Neural cell (in vitro differentiated cells): ENCODE measurements at regions not wholly inside any gene's neighbourhood (a gene's known extent, or its start where the extent isn't known, plus 50 kb on each side); places are given as distances from the start of the nearest gene placed in this dataset.

Experiments used
- H2AFZ ChIP-seq: fragments of 200-600, 300-800 bp; sonication (generic), shearing (Covaris generic); 2 replicates; pipeline ENCODE4 v1.6.0; 2014; ENCODE audit warnings: low read depth, mild to moderate bottlenecking, antibody characterized with exemption, low read length, moderate library complexity
- H3F3A ChIP-seq: fragments of 200-600 bp; shearing (Covaris generic); 2 replicates; pipeline ENCODE4 v1.6.1; 2016; ENCODE audit warnings: mild to moderate bottlenecking, moderate library complexity, mixed read lengths, antibody characterized with exemption, low read length; ENCODE audit not compliant: insufficient read depth, poor library complexity, severe bottlenecking
- H3K27ac ChIP-seq: fragments of 200-600, 300-800 bp; sonication (generic), shearing (Covaris generic); 2 replicates; pipeline ENCODE4 v1.5.1; 2014; ENCODE audit warnings: mild to moderate bottlenecking, low read length, moderate library complexity
- H3K27me3 ChIP-seq: fragments of 300-800, 200-600 bp; sonication (generic), shearing (Covaris generic); 2 replicates; pipeline ENCODE4 v1.6.0; 2014; ENCODE audit warnings: mild to moderate bottlenecking, low read depth, low read length, moderate library complexity; ENCODE audit not compliant: insufficient read depth
- H3K36me3 ChIP-seq: fragments of 300-800, 200-600 bp; sonication (generic), shearing (Covaris generic); 2 replicates; pipeline ENCODE4 v1.5.1; 2014; ENCODE audit warnings: mild to moderate bottlenecking, antibody characterized with exemption, low read length, moderate library complexity; ENCODE audit not compliant: insufficient read depth
- H3K4me2 ChIP-seq: fragments of 300-800, 200-600 bp; sonication (generic), shearing (Covaris generic); 2 replicates; pipeline ENCODE4 v1.6.0; 2014; ENCODE audit warnings: mild to moderate bottlenecking, low read length
- H3K4me3 ChIP-seq: fragments of 300-800, 200-600 bp; sonication (generic), shearing (Covaris generic); 2 replicates; pipeline ENCODE4 v1.5.1; 2014; ENCODE audit warnings: mild to moderate bottlenecking, low read length, moderate library complexity
- H3K79me2 ChIP-seq: fragments of 200-600 bp; shearing (Covaris generic); replicated peaks from 2 replicates; pipeline ENCODE4 v1.6.0; 2014; ENCODE audit warnings: mild to moderate bottlenecking, low read length, moderate library complexity; ENCODE audit not compliant: insufficient read depth
- H3K9ac ChIP-seq: fragments of 300-800, 200-600 bp; sonication (generic), shearing (Covaris generic); 2 replicates; pipeline ENCODE4 v1.6.1; 2016; ENCODE audit warnings: mild to moderate bottlenecking, low read length, mixed read lengths
- H3K9me2 ChIP-seq: fragments of 200-600 bp; shearing (Covaris generic); 2 replicates; pipeline ENCODE4 v1.6.1; 2016; ENCODE audit warnings: mild to moderate bottlenecking, low read length, mixed read lengths; ENCODE audit not compliant: insufficient read depth
- H3K9me3 ChIP-seq: fragments of 200-600, 300-800 bp; sonication (generic), shearing (Covaris generic); 2 replicates; pipeline ENCODE4 v1.6.1; 2016; ENCODE audit warnings: mild to moderate bottlenecking, mixed run types, low read length, moderate library complexity, mixed read lengths
- H4K20me1 ChIP-seq: fragments of 200-600 bp; shearing (Covaris generic); 2 replicates; pipeline ENCODE4 v1.6.1; 2016; ENCODE audit warnings: mild to moderate bottlenecking, mixed run types; ENCODE audit not compliant: insufficient read depth
- CTCF ChIP-seq: fragments of 450-650 bp; IDR thresholded peaks from 2 replicates; pipeline ENCODE4 v1.5.1; 2014; ENCODE audit warnings: antibody characterized with exemption, mild to moderate bottlenecking, moderate library complexity; ENCODE audit not compliant: poor library complexity, severe bottlenecking
- EP300 ChIP-seq: fragments of 450-650 bp; conservative IDR thresholded peaks from 2 replicates; pipeline ENCODE4 v1.6.1; 2014; ENCODE audit warnings: antibody characterized with exemption, mild to moderate bottlenecking, moderate library complexity; ENCODE audit not compliant: poor library complexity, severe bottlenecking
- EZH2 ChIP-seq: fragments of 200-600, 300-800 bp; shearing (Covaris generic), sonication (generic); IDR thresholded peaks from 2 replicates; pipeline ENCODE4 v1.6.1; 2014; ENCODE audit warnings: antibody characterized with exemption, low read length, borderline replicate concordance, mild to moderate bottlenecking; ENCODE audit not compliant: insufficient read depth, poor library complexity, severe bottlenecking
- MXI1 ChIP-seq: fragments of 450-650 bp; conservative IDR thresholded peaks from 2 replicates; pipeline ENCODE4 v1.6.1; 2014; ENCODE audit warnings: antibody characterized with exemption, mild to moderate bottlenecking; ENCODE audit not compliant: poor library complexity, severe bottlenecking
- POLR2AphosphoS5 ChIP-seq: IDR thresholded peaks from 2 replicates; pipeline ENCODE4 v1.6.1; 2012
- RAD21 ChIP-seq: fragments of 450-650 bp; conservative IDR thresholded peaks from 2 replicates; pipeline ENCODE4 v1.6.1; 2014; ENCODE audit warnings: antibody characterized with exemption, mild to moderate bottlenecking, moderate library complexity
- REST ChIP-seq: IDR thresholded peaks from 2 replicates; pipeline ENCODE4 v1.6.1; 2012; ENCODE audit warnings: borderline replicate concordance
- SMC3 ChIP-seq: fragments of 450-650 bp; conservative IDR thresholded peaks from 2 replicates; pipeline ENCODE4 v1.6.1; 2014; ENCODE audit warnings: antibody characterized with exemption, mild to moderate bottlenecking, moderate library complexity; ENCODE audit not compliant: poor library complexity
- TAF1 ChIP-seq: IDR thresholded peaks from 2 replicates; pipeline ENCODE4 v1.6.1; 2012; ENCODE audit warnings: low read depth

GRCh38 chr2:128558441-128558840 is 239.8 kb upstream of the HS6ST1 start:
- Histone ChIP-seq H3K4me3 (no peak overlapping the region), H3K79me2 (no peaks in the 10 kb centered on the region), H3K9me3 (no peaks in the 10 kb centered on the region), H3K4me2 (no peak overlapping the region), H3K27ac (no peak overlapping the region), H3K27me3 (no peaks in the 10 kb centered on the region), H3F3A (no peaks in the 10 kb centered on the region), H4K20me1 (no peaks in the 10 kb centered on the region), H2AFZ (no peak overlapping the region), H3K36me3 (no peaks in the 10 kb centered on the region), H3K9me2 (no peaks in the 10 kb centered on the region), H3K9ac (no peak overlapping the region)
- TF ChIP-seq EZH2 (no peak), SMC3 (no peak), RAD21 (no peak), MXI1 (no peak), TAF1 (no peak), EP300 (no peak), POLR2AphosphoS5 (no peak), CTCF (no peak), REST (no peak)

GRCh38 chr2:128558895-128559532 is 240.3 kb upstream of the HS6ST1 start:
- Histone ChIP-seq H4K20me1 (no peaks in the 10 kb centered on the region), H3K4me2 (no peak overlapping the region), H3F3A (no peaks in the 10 kb centered on the region), H2AFZ (no peak overlapping the region), H3K79me2 (no peaks in the 10 kb centered on the region), H3K36me3 (no peaks in the 10 kb centered on the region), H3K9me2 (no peaks in the 10 kb centered on the region), H3K27ac (no peak overlapping the region), H3K4me3 (no peak overlapping the region), H3K9ac (no peak overlapping the region), H3K27me3 (no peaks in the 10 kb centered on the region), H3K9me3 (no peaks in the 10 kb centered on the region)
- no peak for TF ChIP-seq MXI1
- no peak for TF ChIP-seq EZH2
- no peak for TF ChIP-seq TAF1
